H1 (cell line): ENCODE measurements at regions not wholly inside any gene's neighbourhood (a gene's known extent, or its start where the extent isn't known, plus 50 kb on each side); places are given as distances from the start of the nearest gene placed in this dataset.
A peak's percentile ranks its signal among the peaks of the same experiment; 100 is the strongest.

Experiments
- CTCF ChIA-PET: fragments of 300-600 bp; sonication (Branson Sonifier 250); formaldehyde crosslinking; loops from one replicate; lab custom pipeline; 2021; ENCODE audit not compliant: partially characterized antibody; lab: Charles Lee
- POLR2A ChIA-PET: fragments of 300-600 bp; sonication (Branson Sonifier 250); formaldehyde crosslinking; loops from one replicate; lab custom pipeline; 2021; ENCODE audit warnings: inconsistent platforms; ENCODE audit not compliant: partially characterized antibody; lab: Charles Lee
- DNase-seq, 2 experiments: peaks; one replicate each; pipeline versions ENCODE4 v3.0.0 to v3.0.0-alpha.2; 2010 to 2022; ENCODE audit warnings: low spot score in 2 of 2, low read depth in 1 of 2, mixed read lengths in 1 of 2
- FAIRE-seq: peaks from 2 replicates; lab custom pipeline; 2011; peaks lifted over from hg19 to GRCh38; lab: Jason Lieb, UNC
- H2AFZ ChIP-seq: 2 replicates; pipeline ENCODE4 v1.8.1; 2012; ENCODE audit warnings: low read length, inconsistent platforms
- H2AK5ac ChIP-seq: 2 replicates; pipeline ENCODE4 v1.6.1; 2013; ENCODE audit warnings: low read depth, low read length
- H2BK120ac ChIP-seq: replicated peaks from 2 replicates; pipeline ENCODE3; 2013; ENCODE audit warnings: low read depth, low read length, inconsistent platforms
- H2BK12ac ChIP-seq: 2 replicates; pipeline ENCODE4 v1.6.1; 2013; ENCODE audit warnings: low read depth, low read length
- H2BK15ac ChIP-seq: 2 replicates; pipeline ENCODE4 v1.6.1; 2013; ENCODE audit warnings: low read length
- H2BK20ac ChIP-seq: 2 replicates; pipeline ENCODE4 v1.6.1; 2013; ENCODE audit warnings: low read length
- H2BK5ac ChIP-seq: 2 replicates; pipeline ENCODE4 v1.6.1; 2013; ENCODE audit warnings: low read depth, low read length
- H3K14ac ChIP-seq: 2 replicates; pipeline ENCODE4 v1.6.1; 2013; ENCODE audit warnings: inconsistent platforms; ENCODE audit not compliant: insufficient read length
- H3K18ac ChIP-seq: 2 replicates; pipeline ENCODE4 v1.6.1; 2013; ENCODE audit warnings: low read length; ENCODE audit errors: extremely low read depth
- H3K23ac ChIP-seq: 2 replicates; pipeline ENCODE4 v1.6.1; 2013; ENCODE audit warnings: inconsistent platforms; ENCODE audit not compliant: insufficient read length
- H3K23me2 ChIP-seq: 2 replicates; pipeline ENCODE4 v1.6.1; 2013; ENCODE audit warnings: low read depth, low read length
- H3K27ac ChIP-seq: 2 replicates; pipeline ENCODE4 v1.6.1; 2011; ENCODE audit warnings: low read depth, low read length, inconsistent platforms
- H3K27me3 ChIP-seq, 4 experiments: replicated peaks in 1 of 4; 1 replicate in 1 of 4; 2 replicates in 3 of 4; pipeline versions ENCODE4 v1.6.1 to v1.8.1; 2011 to 2013; ENCODE audit warnings: low read length in 3 of 4, mild to moderate bottlenecking in 3 of 4, inconsistent platforms in 2 of 4, mixed read lengths in 2 of 4, moderate library complexity in 1 of 4; ENCODE audit not compliant: control insufficient read depth in 3 of 4, insufficient read depth in 3 of 4; ENCODE audit errors: extremely low read depth in 1 of 4
- H3K36me3 ChIP-seq, 4 experiments: 2 replicates each; pipeline versions ENCODE4 v1.6.1 to v1.8.1; 2011 to 2013; ENCODE audit warnings: mild to moderate bottlenecking in 4 of 4, low read length in 3 of 4, moderate library complexity in 2 of 4, control low read depth in 1 of 4, inconsistent platforms in 1 of 4; ENCODE audit not compliant: insufficient read depth in 4 of 4, control insufficient read depth in 2 of 4
- H3K4ac ChIP-seq: replicated peaks from 2 replicates; pipeline ENCODE3; 2013; ENCODE audit warnings: low read length, low read depth, mixed read lengths, inconsistent platforms; ENCODE audit not compliant: insufficient read length
- H3K4me1 ChIP-seq, 4 experiments: replicated peaks in 1 of 4; 1 replicate in 1 of 4; 2 replicates in 3 of 4; pipeline versions ENCODE4 v1.6.1 to v1.8.1; 2011 to 2013; ENCODE audit warnings: low read length in 3 of 4, inconsistent platforms in 2 of 4, mixed read lengths in 1 of 4; ENCODE audit not compliant: insufficient read depth in 4 of 4, control insufficient read depth in 3 of 4
- H3K4me2 ChIP-seq, 2 experiments: 2 replicates each; pipeline versions ENCODE4 v1.6.1 to v1.8.1; 2011 to 2013; ENCODE audit warnings: low read depth in 2 of 2, low read length in 2 of 2, control low read depth in 1 of 2, inconsistent platforms in 1 of 2, mild to moderate bottlenecking in 1 of 2; ENCODE audit not compliant: insufficient read depth in 1 of 2
- H3K4me3 ChIP-seq, 4 experiments: fragments of 200-600, 300-600 bp in 1 of 4; sonication (generic), shearing (Covaris generic), sonication (Bioruptor Twin) in 1 of 4; 2 replicates each; pipeline versions ENCODE4 v1.5.1 to v1.8.1; 2011 to 2016; ENCODE audit warnings: low read length in 4 of 4, low read depth in 3 of 4, control low read depth in 2 of 4, inconsistent platforms in 2 of 4, mild to moderate bottlenecking in 2 of 4, mixed read lengths in 1 of 4, moderate library complexity in 1 of 4; ENCODE audit not compliant: insufficient read depth in 2 of 4; ENCODE audit errors: extremely low read depth in 1 of 4
- H3K56ac ChIP-seq: replicated peaks from 2 replicates; pipeline ENCODE3; 2013; ENCODE audit warnings: low read depth, mild to moderate bottlenecking, mixed read lengths, low read length, inconsistent platforms; ENCODE audit not compliant: insufficient read length
- H3K79me1 ChIP-seq: 2 replicates; pipeline ENCODE4 v1.6.1; 2013; ENCODE audit warnings: low read depth, low read length, control low read depth
- H3K79me2 ChIP-seq, 2 experiments: 2 replicates each; pipeline versions ENCODE4 v1.6.1 to v1.8.1; 2012 to 2013; ENCODE audit warnings: low read length in 2 of 2, mild to moderate bottlenecking in 2 of 2, inconsistent platforms in 1 of 2; ENCODE audit not compliant: insufficient read depth in 2 of 2, control insufficient read depth in 1 of 2
- H3K9ac ChIP-seq, 4 experiments: replicated peaks in 1 of 4; 1 replicate in 1 of 4; 2 replicates in 3 of 4; pipeline versions ENCODE4 v1.6.1 to v1.8.1; 2011 to 2013; ENCODE audit warnings: low read depth in 3 of 4, low read length in 3 of 4, control low read depth in 2 of 4, mild to moderate bottlenecking in 2 of 4, moderate library complexity in 2 of 4, inconsistent platforms in 1 of 4; ENCODE audit errors: extremely low read depth in 1 of 4
- H3K9me3 ChIP-seq, 2 experiments: 2 replicates each; pipeline versions ENCODE4 v1.6.1 to v1.8.1; 2012 to 2013; ENCODE audit warnings: mild to moderate bottlenecking in 2 of 2, moderate library complexity in 2 of 2, control low read depth in 1 of 2, inconsistent platforms in 1 of 2, low read depth in 1 of 2, low read length in 1 of 2, mixed read lengths in 1 of 2; ENCODE audit not compliant: insufficient read depth in 2 of 2
- H4K20me1 ChIP-seq, 2 experiments: replicated peaks in 1 of 2; 2 replicates each; pipeline versions ENCODE3 to v1.8.1; 2011 to 2013; ENCODE audit warnings: inconsistent platforms in 2 of 2, low read length in 2 of 2, mild to moderate bottlenecking in 1 of 2; ENCODE audit not compliant: insufficient read depth in 2 of 2, control insufficient read depth in 1 of 2
- H4K5ac ChIP-seq: 2 replicates; pipeline ENCODE4 v1.6.1; 2013; ENCODE audit warnings: low read length, low read depth, mixed read lengths, inconsistent platforms; ENCODE audit not compliant: insufficient read length
- H4K8ac ChIP-seq: 2 replicates; pipeline ENCODE4 v1.8.0; 2013; ENCODE audit warnings: mild to moderate bottlenecking, moderate library complexity, low read length, inconsistent platforms; ENCODE audit not compliant: insufficient read depth; ENCODE audit errors: extremely low read depth
- H4K91ac ChIP-seq: replicated peaks from 2 replicates; pipeline ENCODE3; 2013; ENCODE audit warnings: low read length, mixed read lengths, inconsistent platforms; ENCODE audit not compliant: insufficient read length
- ASH2L ChIP-seq: fragments of 200-600, 300-600 bp; sonication (generic); IDR thresholded peaks from one replicate; pipeline ENCODE4 v1.7.1; 2017; ENCODE audit warnings: low read length
- CEBPB ChIP-seq: IDR thresholded peaks from 2 replicates; pipeline ENCODE4 v1.6.1; 2012; ENCODE audit warnings: low read depth, low read length
- CHD1 ChIP-seq: IDR thresholded peaks from 2 replicates; pipeline ENCODE4 v1.6.1; 2012; ENCODE audit warnings: low read depth, low read length, improper control_type of control experiment
- KDM5A ChIP-seq: fragments of 200-600 bp; IDR thresholded peaks from 2 replicates; pipeline ENCODE4 v1.7.1; 2012; ENCODE audit warnings: mild to moderate bottlenecking, low read length, inconsistent platforms, mixed read lengths
- RXRA ChIP-seq: IDR thresholded peaks from 2 replicates; pipeline ENCODE4 v1.6.1; 2011; ENCODE audit warnings: low read depth, mild to moderate bottlenecking, low read length, moderate library complexity; ENCODE audit not compliant: insufficient read depth
- SP4 ChIP-seq: IDR thresholded peaks from 2 replicates; pipeline ENCODE4 v1.6.1; 2012; ENCODE audit warnings: low read length, inconsistent platforms
- WGBS, 2 experiments: shearing (Covaris generic) in 1 of 2; methylation state at CpG; one replicate each; pipeline versions ENCODE4 v1.1.6 to v1.1.7; 2013 to 2015; ENCODE audit warnings: low lambda C conversion rate in 2 of 2, mixed read lengths in 2 of 2, inconsistent platforms in 1 of 2, low coverage in 1 of 2, missing lambda C conversion rate in 1 of 2; ENCODE audit not compliant: insufficient replicate concordance in 2 of 2, insufficient coverage in 1 of 2, insufficient read length in 1 of 2; ENCODE audit errors: extremely low coverage in 1 of 2, missing lambda C conversion rate in 1 of 2; 5-methylcytosine and 5-hydroxymethylcytosine counted together
- TF ChIP-seq, protein P1 (sequence below), 3 experiments: IDR thresholded peaks; 1 replicate in 2 of 3; 2 replicates in 1 of 3; pipeline versions ENCODE4 v1.5.1 to v1.6.1; 2011; ENCODE audit warnings: low read length in 3 of 3, mild to moderate bottlenecking in 3 of 3, inconsistent platforms in 2 of 3, low read depth in 1 of 3, moderate library complexity in 1 of 3; ENCODE audit not compliant: insufficient read depth in 1 of 3; ENCODE audit errors: control extremely low read depth in 1 of 3

DNA sequence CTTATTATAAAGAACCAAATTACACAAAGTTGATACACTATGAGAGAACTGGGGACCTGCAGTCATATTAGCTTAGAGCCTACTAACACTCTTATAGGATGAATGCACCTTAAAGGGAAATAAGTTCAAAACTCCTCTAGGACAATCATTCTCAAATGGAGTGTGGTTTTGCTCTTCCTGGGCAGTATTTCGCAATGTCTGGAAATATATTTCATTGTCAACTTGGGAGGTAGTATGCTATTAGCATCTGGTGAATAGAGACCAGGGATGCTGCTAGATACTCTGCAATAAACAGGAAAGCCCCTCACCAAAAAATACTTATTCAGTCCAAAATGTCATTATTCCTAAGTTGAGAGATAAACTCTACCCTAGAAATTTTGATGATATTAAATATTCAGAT is 451.4 kb upstream of the ARPP21 start:
- Histone ChIP-seq H3K23me2 (no peaks in the 10 kb centered on the region), H3K4me3 (no peak overlapping the region), H3K79me1 (no peaks in the 10 kb centered on the region), H3K4ac (no peak overlapping the region), H4K8ac (no peak overlapping the region), H2BK120ac (no peak overlapping the region), H3K79me2 (no peaks in the 10 kb centered on the region), H4K91ac (no peak overlapping the region), H4K5ac (no peak overlapping the region), H3K18ac (no peak overlapping the region), H2BK12ac (no peak overlapping the region), H3K9me3 (no peaks in the 10 kb centered on the region), H3K56ac (no peak overlapping the region), H3K27ac (no peak overlapping the region), H3K14ac (no peak overlapping the region), H2BK15ac (no peak overlapping the region), H3K36me3 (no peaks in the 10 kb centered on the region), H2BK20ac (no peak overlapping the region), H2AK5ac (no peak overlapping the region), H3K9ac (no peak overlapping the region), H3K27me3 (no peaks in the 10 kb centered on the region), H3K4me2 (no peak overlapping the region), H2AFZ (no peak overlapping the region), H4K20me1 (no peaks in the 10 kb centered on the region), H3K4me1 (no peaks in the 10 kb centered on the region), H2BK5ac (no peak overlapping the region), H3K23ac (no peak overlapping the region)
- 100% methylated on average over 1 of the region's 1 CpG; no CpG with 5 or more reads in 1 of the 2 experiments for WGBS, 2 experiments
- ChIA-PET CTCF (no interaction called here), POLR2A (no interaction called here)
- TF ChIP-seq, protein P1, sequence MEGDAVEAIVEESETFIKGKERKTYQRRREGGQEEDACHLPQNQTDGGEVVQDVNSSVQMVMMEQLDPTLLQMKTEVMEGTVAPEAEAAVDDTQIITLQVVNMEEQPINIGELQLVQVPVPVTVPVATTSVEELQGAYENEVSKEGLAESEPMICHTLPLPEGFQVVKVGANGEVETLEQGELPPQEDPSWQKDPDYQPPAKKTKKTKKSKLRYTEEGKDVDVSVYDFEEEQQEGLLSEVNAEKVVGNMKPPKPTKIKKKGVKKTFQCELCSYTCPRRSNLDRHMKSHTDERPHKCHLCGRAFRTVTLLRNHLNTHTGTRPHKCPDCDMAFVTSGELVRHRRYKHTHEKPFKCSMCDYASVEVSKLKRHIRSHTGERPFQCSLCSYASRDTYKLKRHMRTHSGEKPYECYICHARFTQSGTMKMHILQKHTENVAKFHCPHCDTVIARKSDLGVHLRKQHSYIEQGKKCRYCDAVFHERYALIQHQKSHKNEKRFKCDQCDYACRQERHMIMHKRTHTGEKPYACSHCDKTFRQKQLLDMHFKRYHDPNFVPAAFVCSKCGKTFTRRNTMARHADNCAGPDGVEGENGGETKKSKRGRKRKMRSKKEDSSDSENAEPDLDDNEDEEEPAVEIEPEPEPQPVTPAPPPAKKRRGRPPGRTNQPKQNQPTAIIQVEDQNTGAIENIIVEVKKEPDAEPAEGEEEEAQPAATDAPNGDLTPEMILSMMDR (IDR thresholded peaks at IDR 0.05; ENCODE audit: control extremely low read depth in 1 of 3, insufficient read depth in 1 of 3, low read depth in 1 of 3, low read length in 3 of 3) = no peak
- TF ChIP-seq KDM5A (no peak), SP4 (no peak), RXRA (no peak), CEBPB (peak; percentile 75; the same call in 1 of the 2 replicates), CHD1 (no peak), ASH2L (no peak)
- no peak for DNase-seq
- FAIRE-seq = no peak
